BLaER1 (cell line): ENCODE measurements at regions not wholly inside any gene's neighbourhood (a gene's known extent, or its start where the extent isn't known, plus 50 kb on each side); places are given as distances from the start of the nearest gene placed in this dataset.

Experiments
- H3K27ac ChIP-seq: shearing (Covaris generic); formaldehyde crosslinking; 2 replicates; pipeline ENCODE4 v1.8.1; 2022
- H3K27me3 ChIP-seq: shearing (Covaris generic); formaldehyde crosslinking; 2 replicates; pipeline ENCODE4 v1.8.1; 2022
- H3K36me3 ChIP-seq: shearing (Covaris generic); formaldehyde crosslinking; 2 replicates; pipeline ENCODE4 v1.8.1; 2022
- H3K4me1 ChIP-seq: shearing (Covaris generic); formaldehyde crosslinking; 2 replicates; pipeline ENCODE4 v1.8.1; 2022
- H3K4me2 ChIP-seq: shearing (Covaris generic); formaldehyde crosslinking; 2 replicates; pipeline ENCODE4 v1.8.1; 2022
- H3K4me3 ChIP-seq: shearing (Covaris generic); formaldehyde crosslinking; 2 replicates; pipeline ENCODE4 v1.8.1; 2022
- H3K9ac ChIP-seq: shearing (Covaris generic); formaldehyde crosslinking; 2 replicates; pipeline ENCODE4 v1.8.1; 2022
- H3K9me3 ChIP-seq: shearing (Covaris generic); formaldehyde crosslinking; 2 replicates; pipeline ENCODE4 v1.8.1; 2022
- H4K20me1 ChIP-seq: shearing (Covaris generic); formaldehyde crosslinking; 2 replicates; pipeline ENCODE4 v1.8.1; 2022
- Cebpa-rat ChIP-seq: shearing (Covaris generic); IDR thresholded peaks from 2 replicates; pipeline ENCODE4 v1.8.1; 2022

DNA sequence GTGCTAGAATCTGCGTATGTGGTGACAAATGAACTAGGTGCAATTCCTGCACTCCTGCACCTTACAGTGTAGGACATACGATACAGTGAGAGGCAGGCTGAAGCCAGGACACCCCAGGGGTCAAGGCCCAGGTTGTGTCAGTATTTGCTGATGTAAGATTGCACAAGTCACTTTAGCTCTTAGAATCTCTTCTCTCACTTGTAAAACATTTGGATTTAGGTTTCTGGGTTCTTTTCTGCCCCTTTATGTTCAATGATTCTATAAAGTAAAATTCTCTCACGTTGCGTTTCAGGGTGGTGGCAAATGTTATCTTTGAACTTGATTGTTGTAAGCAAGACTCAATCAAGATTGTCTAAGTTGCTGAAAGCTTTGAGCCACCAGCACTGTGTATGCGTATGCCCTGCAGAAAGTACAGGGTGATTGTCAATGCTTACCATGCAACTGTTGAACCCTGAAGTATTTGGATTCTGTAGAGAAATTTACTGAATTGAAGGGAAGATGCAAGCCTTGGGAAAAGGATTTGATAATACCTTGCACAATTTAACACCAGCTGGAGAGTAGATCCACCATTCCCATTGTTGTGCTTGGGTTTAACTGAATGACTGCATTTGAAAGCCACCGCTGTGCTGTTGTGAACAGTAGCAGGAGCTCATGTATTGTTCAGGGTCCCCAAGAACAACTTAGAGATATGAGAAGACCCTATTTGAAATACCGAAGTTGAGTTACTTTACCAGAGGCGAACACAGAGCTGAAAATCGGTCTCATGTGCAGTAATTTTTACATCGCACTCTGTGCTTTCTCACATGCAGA is 106.1 kb upstream of the CITED2 start:
- Histone ChIP-seq H3K4me3 (no peak overlapping the region), H3K36me3 (no peaks in the 10 kb centered on the region), H3K27ac (no peak overlapping the region), H3K4me1 (peaks cover 12% of the 10 kb centered on the region), H4K20me1 (no peaks in the 10 kb centered on the region), H3K9me3 (no peaks in the 10 kb centered on the region), H3K9ac (no peak overlapping the region), H3K27me3 (no peaks in the 10 kb centered on the region), H3K4me2 (no peak overlapping the region)
- TF ChIP-seq Cebpa-rat: no peak

DNA sequence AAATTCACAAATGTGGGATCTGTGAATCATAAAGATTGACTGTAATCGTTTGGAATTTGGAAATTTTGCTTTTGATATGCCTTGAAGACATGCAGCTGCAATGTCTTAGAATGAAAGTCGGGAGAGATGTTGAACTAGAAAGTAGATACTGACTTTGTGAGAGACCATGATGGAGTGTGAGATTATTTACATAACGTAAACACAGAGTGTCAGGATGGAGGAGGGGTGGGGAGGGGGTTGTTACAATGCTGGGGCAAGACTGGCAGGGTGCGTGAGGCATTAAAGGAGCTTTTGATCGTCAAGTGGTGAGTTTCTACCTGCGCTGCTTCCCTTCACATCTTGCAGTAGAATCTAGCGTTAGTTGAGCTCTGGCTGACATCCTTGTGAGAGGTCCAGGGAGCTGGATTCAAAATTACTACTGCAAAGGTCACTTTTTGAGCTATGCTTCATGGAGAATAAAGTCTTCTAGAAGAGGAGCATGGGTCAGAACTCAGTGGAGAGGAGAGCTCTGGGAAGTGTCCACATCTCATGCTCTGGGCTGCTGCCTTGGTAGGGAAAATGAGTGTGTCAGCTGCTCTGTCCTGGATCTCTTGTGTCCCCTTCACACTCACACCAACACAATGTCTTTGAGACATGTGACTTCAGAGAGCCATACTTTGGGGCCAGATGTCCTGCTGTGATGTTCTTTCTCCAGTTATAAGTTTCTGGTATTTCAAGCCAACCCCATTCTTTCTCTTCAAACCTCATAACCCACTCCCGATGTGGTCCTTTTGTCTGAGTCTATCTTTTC is 105.2 kb upstream of the CITED2 start:
- no peaks in the 10 kb centered on the region for H3K36me3 ChIP-seq
- no peak for TF ChIP-seq Cebpa-rat
- H3K27me3 ChIP-seq: no peaks in the 10 kb centered on the region
- no peak overlapping the region for H3K4me2 ChIP-seq
- no peak overlapping the region for H3K9ac ChIP-seq
- H4K20me1 ChIP-seq: no peaks in the 10 kb centered on the region
- H3K4me1 ChIP-seq: peaks cover 18% of the 10 kb centered on the region
- no peak overlapping the region for H3K4me3 ChIP-seq
- no peak overlapping the region for H3K27ac ChIP-seq
- H3K9me3 ChIP-seq: no peaks in the 10 kb centered on the region

DNA sequence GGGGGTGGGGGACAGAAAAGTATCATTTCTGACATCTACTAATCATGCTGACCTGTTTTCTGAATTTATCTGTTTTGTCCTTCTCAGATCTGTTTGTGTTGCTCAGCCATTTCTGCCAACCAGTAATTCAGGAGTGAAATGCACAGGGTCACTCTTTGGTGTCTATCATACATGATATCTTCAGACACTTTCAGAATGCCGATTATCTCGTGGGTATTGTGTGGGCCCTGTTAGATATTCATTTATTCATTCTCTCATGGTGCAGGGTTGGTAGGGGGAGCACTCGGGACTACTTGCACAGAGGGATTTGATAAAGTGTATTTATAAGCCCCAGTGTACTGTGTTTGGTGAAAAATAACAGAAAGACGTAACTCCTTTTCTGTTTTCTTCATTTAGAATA is 101.2 kb upstream of the CITED2 start:
- H3K4me3 ChIP-seq: no peak overlapping the region
- peaks cover 10% of the 10 kb centered on the region; the same call in 1 of the 2 replicates for H3K4me1 ChIP-seq
- no peaks in the 10 kb centered on the region for H3K36me3 ChIP-seq
- no peak overlapping the region for H3K9ac ChIP-seq
- H3K27me3 ChIP-seq: no peaks in the 10 kb centered on the region
- no peak overlapping the region for H3K27ac ChIP-seq
- TF ChIP-seq Cebpa-rat: no peak
- H3K4me2 ChIP-seq: no peak overlapping the region
- H3K9me3 ChIP-seq: no peaks in the 10 kb centered on the region
- no peaks in the 10 kb centered on the region for H4K20me1 ChIP-seq

DNA sequence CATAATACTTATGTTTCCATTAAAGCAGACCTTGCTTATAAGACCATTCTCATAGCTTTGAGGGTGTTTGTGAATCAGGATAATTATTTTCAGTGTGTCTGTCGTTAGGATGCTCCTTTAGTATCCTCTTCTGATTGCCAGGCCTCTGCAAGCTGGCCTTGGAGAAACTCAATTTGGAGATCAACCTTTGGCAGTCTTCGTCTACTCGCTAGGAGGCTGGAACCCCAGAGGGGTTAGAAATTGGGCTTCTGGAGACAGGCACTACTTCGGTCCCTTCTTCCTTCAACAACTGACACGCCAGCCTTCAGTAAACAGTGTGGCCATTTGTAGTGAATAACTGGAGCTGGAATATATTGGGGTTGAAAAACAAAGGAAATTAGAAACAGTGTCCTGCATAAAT is 100.8 kb upstream of the CITED2 start:
- no peak overlapping the region for H3K27ac ChIP-seq
- TF ChIP-seq Cebpa-rat: no peak
- peaks cover 10% of the 10 kb centered on the region; the same call in 1 of the 2 replicates for H3K4me1 ChIP-seq
- H3K4me2 ChIP-seq: no peak overlapping the region
- H3K36me3 ChIP-seq: no peaks in the 10 kb centered on the region
- no peaks in the 10 kb centered on the region for H4K20me1 ChIP-seq
- H3K9me3 ChIP-seq: no peaks in the 10 kb centered on the region
- no peak overlapping the region for H3K4me3 ChIP-seq
- H3K27me3 ChIP-seq: no peaks in the 10 kb centered on the region
- no peak overlapping the region for H3K9ac ChIP-seq

DNA sequence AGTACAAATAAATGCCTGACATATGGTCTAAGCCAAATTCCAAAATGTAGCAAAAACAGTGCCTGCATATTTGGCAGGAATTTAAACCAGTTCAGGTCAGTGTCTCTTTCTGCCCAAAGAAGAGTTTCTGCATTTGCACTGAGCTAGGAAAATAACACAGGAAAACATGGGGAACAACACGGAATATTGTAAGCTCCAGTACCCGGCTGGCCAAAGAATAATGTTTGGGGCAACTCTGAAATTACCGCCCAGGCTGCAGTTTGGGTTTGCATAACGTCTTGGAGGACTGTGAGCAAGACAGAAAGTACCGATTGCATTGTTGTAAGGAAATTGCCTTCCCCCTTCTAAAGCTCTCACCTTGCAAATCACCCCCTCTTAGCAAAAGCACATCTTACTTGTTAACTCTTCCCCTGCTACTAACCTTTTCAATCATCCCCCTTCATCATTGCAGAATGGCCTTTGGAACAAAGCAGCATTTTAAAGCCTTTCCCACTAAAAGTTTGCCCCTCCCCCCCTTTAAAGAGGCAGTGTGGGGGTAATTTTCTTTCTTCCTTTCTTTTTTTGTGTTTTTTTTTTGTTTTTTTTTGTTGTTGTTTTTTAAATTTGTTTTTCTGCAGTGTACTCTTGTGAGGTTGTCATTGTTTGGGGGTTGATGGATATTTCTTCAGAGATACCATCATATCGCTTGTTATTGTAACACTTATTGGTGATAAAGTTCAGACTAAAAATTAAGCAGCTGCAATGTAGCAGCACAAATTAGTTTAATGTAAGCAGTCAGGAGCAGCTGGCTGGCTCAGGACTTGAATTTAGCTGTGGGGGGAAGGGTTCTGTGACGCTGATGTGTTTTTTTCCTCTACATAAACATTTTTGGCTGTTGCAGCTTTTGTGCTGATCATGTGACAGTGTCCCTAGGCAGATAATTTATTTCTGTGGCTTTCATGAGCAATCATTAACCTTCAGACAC is 100.0 kb upstream of the CITED2 start:
- no peak overlapping the region for H3K4me2 ChIP-seq

DNA sequence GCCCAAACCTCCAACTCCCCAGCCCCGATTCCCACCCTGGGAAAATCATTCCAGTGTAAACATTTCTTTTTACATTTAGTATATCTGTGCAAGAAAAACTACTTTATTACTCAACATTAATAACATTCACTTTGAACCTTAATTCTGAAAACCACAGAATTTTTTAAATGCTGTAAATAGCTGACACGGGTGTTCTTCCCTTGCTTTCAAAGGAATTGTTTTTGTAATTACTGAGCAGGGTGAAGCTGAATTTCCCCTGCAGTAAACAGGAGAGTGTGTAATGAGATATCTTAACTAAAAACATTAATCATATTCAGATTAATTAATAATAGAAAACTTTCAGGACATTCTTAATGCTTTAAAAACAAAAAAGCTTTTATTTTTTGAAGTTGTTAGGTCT is 99.3 kb upstream of the CITED2 start:
- Histone ChIP-seq H3K27me3 (no peaks in the 10 kb centered on the region), H3K4me1 (peaks cover 10% of the 10 kb centered on the region; the same call in 1 of the 2 replicates), H3K4me2 (no peak overlapping the region), H3K27ac (no peak overlapping the region), H3K9me3 (no peaks in the 10 kb centered on the region), H4K20me1 (no peaks in the 10 kb centered on the region), H3K4me3 (no peak overlapping the region), H3K36me3 (no peaks in the 10 kb centered on the region), H3K9ac (no peak overlapping the region)
- TF ChIP-seq Cebpa-rat: no peak

More for the DNA sequence above, 100.0 kb upstream of the CITED2 start:
- Histone ChIP-seq H3K4me1 (peaks cover 10% of the 10 kb centered on the region; the same call in 1 of the 2 replicates), H3K27me3 (no peaks in the 10 kb centered on the region), H3K9me3 (no peaks in the 10 kb centered on the region), H3K36me3 (no peaks in the 10 kb centered on the region), H3K9ac (no peak overlapping the region), H3K27ac (no peak overlapping the region), H4K20me1 (no peaks in the 10 kb centered on the region), H3K4me3 (no peak overlapping the region)
- TF ChIP-seq Cebpa-rat: no peak

DNA sequence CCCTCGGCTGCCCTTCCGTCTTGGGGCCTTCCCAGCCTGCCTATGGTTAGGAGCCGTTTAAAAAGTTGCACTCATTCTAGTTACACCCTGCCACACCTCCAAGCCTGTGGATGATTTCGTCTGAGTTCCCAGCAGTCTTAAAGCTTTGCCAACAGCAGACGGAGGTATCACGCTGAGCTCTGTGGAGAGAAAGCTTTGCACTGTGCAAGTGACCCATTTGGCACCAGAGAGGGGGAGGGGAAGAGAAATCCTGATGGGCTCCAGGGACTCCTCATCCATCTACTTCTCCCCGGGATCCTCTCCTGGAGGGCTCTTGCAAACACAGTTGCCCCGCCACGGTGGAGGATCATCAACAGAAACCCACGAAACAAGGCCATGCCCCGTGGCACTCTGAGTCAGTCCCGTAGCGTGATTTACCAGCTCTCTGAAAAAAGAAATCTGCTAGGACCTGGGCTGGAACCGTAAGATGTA is 98.8 kb upstream of the CITED2 start:
- Histone ChIP-seq H3K9me3 (no peaks in the 10 kb centered on the region), H4K20me1 (no peaks in the 10 kb centered on the region), H3K27me3 (no peaks in the 10 kb centered on the region), H3K36me3 (no peaks in the 10 kb centered on the region), H3K4me3 (no peak overlapping the region), H3K27ac (no peak overlapping the region), H3K9ac (no peak overlapping the region), H3K4me1 (peaks cover 10% of the 10 kb centered on the region; the same call in 1 of the 2 replicates), H3K4me2 (no peak overlapping the region)
- TF ChIP-seq Cebpa-rat: no peak

DNA sequence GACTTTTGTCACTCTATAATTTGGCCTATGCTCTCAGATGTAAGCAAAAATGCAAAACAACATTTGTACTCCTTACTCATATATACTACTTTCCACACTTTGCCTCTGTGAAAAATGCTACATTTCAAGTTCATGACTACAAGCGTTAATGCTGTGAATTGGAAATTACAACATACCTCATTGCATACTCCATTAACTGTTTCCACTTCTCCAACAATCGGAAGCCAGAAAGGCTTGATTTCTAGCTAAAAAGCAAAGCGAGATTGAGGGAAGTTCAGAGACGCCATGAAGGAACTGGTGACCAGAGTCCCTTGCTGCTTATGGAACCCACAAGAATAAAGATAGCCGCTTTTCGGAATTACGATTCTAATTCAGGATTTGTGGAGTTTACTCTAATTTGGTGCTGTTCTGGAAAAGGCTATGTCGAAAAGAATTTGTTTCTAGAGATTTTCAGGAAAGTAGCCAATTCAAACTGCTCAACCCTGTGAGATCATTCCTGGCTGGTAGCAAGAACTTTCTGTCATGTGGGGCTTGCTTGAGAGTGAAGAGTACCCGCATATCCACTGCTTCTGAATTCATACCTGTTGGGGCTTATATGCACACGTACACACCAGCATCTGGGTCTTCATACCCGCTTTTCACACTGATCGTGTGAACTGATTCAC is 98.0 kb upstream of the CITED2 start:
- Histone ChIP-seq H3K27me3 (no peaks in the 10 kb centered on the region), H3K9ac (no peak overlapping the region), H3K4me2 (no peak overlapping the region), H3K4me3 (no peak overlapping the region), H3K36me3 (no peaks in the 10 kb centered on the region), H3K9me3 (no peaks in the 10 kb centered on the region), H4K20me1 (no peaks in the 10 kb centered on the region), H3K27ac (no peak overlapping the region), H3K4me1 (peaks cover 10% of the 10 kb centered on the region; the same call in 1 of the 2 replicates)
- no peak for TF ChIP-seq Cebpa-rat

DNA sequence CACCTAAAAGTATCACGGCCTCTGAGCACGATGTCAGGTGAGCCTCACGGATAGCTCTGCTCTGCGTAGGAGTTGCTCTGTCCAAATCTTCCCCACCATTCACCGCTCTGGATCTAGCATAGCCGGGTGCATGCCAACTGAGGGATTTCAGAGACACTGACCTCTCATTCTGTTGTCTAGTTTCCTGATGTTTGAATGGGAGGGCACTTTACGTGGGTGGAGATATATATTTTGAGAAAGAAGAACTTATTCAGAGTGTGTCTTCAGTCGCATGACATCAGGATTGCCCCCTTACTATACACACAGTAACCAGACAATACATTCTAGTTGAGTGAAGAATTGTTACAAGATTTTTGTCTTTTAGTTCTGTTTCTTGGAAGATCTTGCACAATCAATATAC is 96.5 kb upstream of the CITED2 start:
- no peak for TF ChIP-seq Cebpa-rat
- H3K4me3 ChIP-seq: no peak overlapping the region
- H4K20me1 ChIP-seq: no peaks in the 10 kb centered on the region
- H3K4me2 ChIP-seq: no peak overlapping the region
- H3K4me1 ChIP-seq: peaks cover 10% of the 10 kb centered on the region; the same call in 1 of the 2 replicates
- no peaks in the 10 kb centered on the region for H3K9me3 ChIP-seq
- H3K27ac ChIP-seq: no peak overlapping the region
- H3K9ac ChIP-seq: no peak overlapping the region
- no peaks in the 10 kb centered on the region for H3K27me3 ChIP-seq
- H3K36me3 ChIP-seq: no peaks in the 10 kb centered on the region
